ENCODE measurements at regions not wholly inside any gene's neighbourhood (a gene's known extent, or its start where the extent isn't known, plus 50 kb on each side); places are given as distances from the start of the nearest gene placed in this dataset.

DNA sequence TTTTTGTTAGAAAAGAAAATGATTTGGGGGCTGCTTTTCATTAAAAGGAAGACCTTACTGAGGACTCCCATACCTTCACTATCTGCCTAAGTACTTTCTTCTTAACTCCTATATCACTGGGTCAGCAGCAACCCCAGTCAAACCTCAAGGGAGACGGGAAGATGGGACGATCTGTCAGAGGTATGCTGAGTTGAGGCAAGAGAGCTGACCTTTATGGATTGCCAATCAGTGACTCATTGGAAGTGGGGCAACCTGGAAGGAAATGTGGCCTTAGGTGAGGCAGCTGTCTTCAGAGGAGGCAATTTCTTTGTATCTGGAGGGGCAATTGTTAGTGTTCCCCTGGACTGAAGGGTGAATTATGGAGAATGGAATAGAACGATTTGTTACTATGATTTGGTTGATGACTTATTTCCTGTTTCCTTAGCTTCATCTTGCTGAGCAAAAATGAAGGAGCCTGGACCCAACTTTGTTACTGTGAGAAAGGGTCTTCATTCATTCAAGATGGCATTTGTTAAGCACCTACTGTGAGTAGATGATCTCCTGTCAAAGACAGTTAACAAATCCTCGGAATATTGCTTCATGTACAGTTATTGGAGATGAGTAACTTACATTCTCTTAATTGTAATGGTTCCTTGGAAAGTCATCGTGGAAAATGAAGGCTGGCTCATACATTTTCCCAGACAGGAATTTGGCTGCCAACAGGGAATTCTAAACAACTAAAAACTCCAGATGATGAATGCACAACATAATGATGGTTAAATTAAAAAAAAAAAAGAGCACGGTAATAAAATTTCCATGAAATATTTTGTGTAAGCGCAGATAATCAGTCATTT, 134.7 kb upstream of the KCNJ15 start:
- TF ChIP-seq, protein P1, sequence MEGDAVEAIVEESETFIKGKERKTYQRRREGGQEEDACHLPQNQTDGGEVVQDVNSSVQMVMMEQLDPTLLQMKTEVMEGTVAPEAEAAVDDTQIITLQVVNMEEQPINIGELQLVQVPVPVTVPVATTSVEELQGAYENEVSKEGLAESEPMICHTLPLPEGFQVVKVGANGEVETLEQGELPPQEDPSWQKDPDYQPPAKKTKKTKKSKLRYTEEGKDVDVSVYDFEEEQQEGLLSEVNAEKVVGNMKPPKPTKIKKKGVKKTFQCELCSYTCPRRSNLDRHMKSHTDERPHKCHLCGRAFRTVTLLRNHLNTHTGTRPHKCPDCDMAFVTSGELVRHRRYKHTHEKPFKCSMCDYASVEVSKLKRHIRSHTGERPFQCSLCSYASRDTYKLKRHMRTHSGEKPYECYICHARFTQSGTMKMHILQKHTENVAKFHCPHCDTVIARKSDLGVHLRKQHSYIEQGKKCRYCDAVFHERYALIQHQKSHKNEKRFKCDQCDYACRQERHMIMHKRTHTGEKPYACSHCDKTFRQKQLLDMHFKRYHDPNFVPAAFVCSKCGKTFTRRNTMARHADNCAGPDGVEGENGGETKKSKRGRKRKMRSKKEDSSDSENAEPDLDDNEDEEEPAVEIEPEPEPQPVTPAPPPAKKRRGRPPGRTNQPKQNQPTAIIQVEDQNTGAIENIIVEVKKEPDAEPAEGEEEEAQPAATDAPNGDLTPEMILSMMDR (IDR thresholded peaks at IDR 0.05) = no peak
- TF ChIP-seq ZFX (IDR thresholded peaks at IDR 0.05; ENCODE audit: borderline replicate concordance) = no peak

Measured in 22Rv1 (cell line).